SK-N-MC (cell line): ENCODE measurements at regions not wholly inside any gene's neighbourhood (a gene's known extent, or its start where the extent isn't known, plus 50 kb on each side); places are given as distances from the start of the nearest gene placed in this dataset.
"Not testable (repeated sequence)": the region's sequence is repeated elsewhere in the genome, so short reads cannot be mapped to it uniquely, and the experiment has no call there.

ENCODE experiments used
- DNase-seq: peaks from one replicate; pipeline ENCODE4 v3.0.0-alpha.2; 2011; ENCODE audit warnings: low read depth, low spot score
- H3K27ac ChIP-seq: fragments of 200-600 bp; sonication (generic); 2 replicates; pipeline ENCODE4 v1.5.1; 2016; ENCODE audit warnings: mixed run types
- H3K36me3 ChIP-seq: fragments of 200-600 bp; sonication (generic); 2 replicates; pipeline ENCODE4 v1.6.1; 2017; ENCODE audit warnings: antibody characterized with exemption, low read length, mixed read lengths; ENCODE audit not compliant: insufficient read depth
- H3K4me3 ChIP-seq: fragments of 200-600 bp; sonication (generic); 2 replicates; pipeline ENCODE4 v1.5.1; 2016
- H3K9ac ChIP-seq: fragments of 200-600 bp; sonication (generic); 2 replicates; pipeline ENCODE4 v1.8.0; 2017; ENCODE audit warnings: mixed run types, mixed read lengths; ENCODE audit not compliant: insufficient read length
- H3K9me3 ChIP-seq: fragments of 200-600 bp; sonication (generic); 2 replicates; pipeline ENCODE4 v1.6.1; 2017; ENCODE audit warnings: low read depth, mild to moderate bottlenecking, antibody characterized with exemption, low read length, moderate library complexity, mixed read lengths
- EZH2 ChIP-seq: fragments of 200-600 bp; sonication (generic); IDR thresholded peaks from one replicate; pipeline ENCODE4 v1.6.1; 2017; ENCODE audit warnings: antibody characterized with exemption
- FOXP2 ChIP-seq: optimal IDR thresholded peaks from 2 replicates; pipeline ENCODE3; 2011; ENCODE audit warnings: mild to moderate bottlenecking, moderate library complexity; ENCODE audit not compliant: insufficient read depth; ENCODE audit errors: extremely low read length, control extremely low read depth
- POLR2AphosphoS5 ChIP-seq: IDR thresholded peaks from 2 replicates; pipeline ENCODE4 v1.6.1; 2012; ENCODE audit warnings: mild to moderate bottlenecking, low read depth, low read length, borderline replicate concordance

GRCh38 chr3:105145511-105145910 lies 221.2 kb upstream of the ALCAM start:
- Histone ChIP-seq H3K36me3 (no peaks in the 10 kb centered on the region), H3K4me3 (no peak overlapping the region), H3K27ac (no peak overlapping the region), H3K9me3 (no peaks in the 10 kb centered on the region), H3K9ac (no peak overlapping the region)
- no peak for DNase-seq
- TF ChIP-seq FOXP2 = no peak
- no peak for TF ChIP-seq POLR2AphosphoS5
- TF ChIP-seq EZH2 = no peak

- not testable (repeated sequence) for H3K9ac ChIP-seq, H3K4me3 ChIP-seq, DNase-seq, H3K27ac ChIP-seq, H3K9me3 ChIP-seq, H3K36me3 ChIP-seq
These were observed 217.5 kb upstream of the ALCAM start for GRCh38 chr3:105149197-105149596.

GRCh38 chr3:105152987-105153386 lies 213.7 kb upstream of the ALCAM start:
- no peak for DNase-seq
- Histone ChIP-seq H3K27ac (no peak overlapping the region), H3K9ac (no peak overlapping the region), H3K4me3 (no peak overlapping the region), H3K9me3 (no peaks in the 10 kb centered on the region), H3K36me3 (no peaks in the 10 kb centered on the region)
- TF ChIP-seq POLR2AphosphoS5 (no peak), FOXP2 (no peak), EZH2 (no peak)

GRCh38 chr3:105154692-105155091 lies 212.0 kb upstream of the ALCAM start:
- TF ChIP-seq EZH2 (no peak), FOXP2 (no peak), POLR2AphosphoS5 (no peak)
- Histone ChIP-seq H3K9me3 (no peaks in the 10 kb centered on the region), H3K9ac (no peak overlapping the region), H3K27ac (no peak overlapping the region), H3K36me3 (no peaks in the 10 kb centered on the region), H3K4me3 (no peak overlapping the region)
- no peak for DNase-seq

GRCh38 chr3:105157067-105157765 lies 209.5 kb upstream of the ALCAM start:
- Histone ChIP-seq H3K4me3 (no peak overlapping the region), H3K36me3 (no peaks in the 10 kb centered on the region), H3K9ac (no peak overlapping the region), H3K9me3 (no peaks in the 10 kb centered on the region), H3K27ac (no peak overlapping the region)
- TF ChIP-seq FOXP2 (no peak), EZH2 (no peak), POLR2AphosphoS5 (no peak)
- no peak for DNase-seq

GRCh38 chr3:105157766-105158085 lies 209.0 kb upstream of the ALCAM start:
- H3K9ac ChIP-seq = no peak overlapping the region
- no peak for DNase-seq
- H3K9me3 ChIP-seq = no peaks in the 10 kb centered on the region
- TF ChIP-seq FOXP2 = no peak
- no peak for TF ChIP-seq POLR2AphosphoS5
- TF ChIP-seq EZH2 = no peak
- no peak overlapping the region for H3K27ac ChIP-seq
- H3K36me3 ChIP-seq = no peaks in the 10 kb centered on the region
- no peak overlapping the region for H3K4me3 ChIP-seq

- H3K27ac ChIP-seq = no peak overlapping the region
These were observed 208.4 kb upstream of the ALCAM start for GRCh38 chr3:105158286-105158685.

GRCh38 chr3:105162448-105162847 lies 204.3 kb upstream of the ALCAM start:
- H3K4me3 ChIP-seq = no peak overlapping the region
- DNase-seq = no peak
- no peak overlapping the region for H3K9ac ChIP-seq
- TF ChIP-seq POLR2AphosphoS5 (no peak), EZH2 (no peak), FOXP2 (no peak)
- H3K27ac ChIP-seq = no peak overlapping the region
- no peaks in the 10 kb centered on the region for H3K9me3 ChIP-seq
- no peaks in the 10 kb centered on the region for H3K36me3 ChIP-seq

More at GRCh38 chr3:105158286-105158685, 208.4 kb upstream of the ALCAM start:
- Histone ChIP-seq H3K9ac (no peak overlapping the region), H3K4me3 (no peak overlapping the region), H3K36me3 (no peaks in the 10 kb centered on the region), H3K9me3 (no peaks in the 10 kb centered on the region)
- TF ChIP-seq FOXP2 = no peak
- no peak for TF ChIP-seq EZH2
- no peak for TF ChIP-seq POLR2AphosphoS5
- no peak for DNase-seq

- Histone ChIP-seq H3K36me3 (no peaks in the 10 kb centered on the region), H3K9me3 (no peaks in the 10 kb centered on the region), H3K27ac (no peak overlapping the region), H3K9ac (no peak overlapping the region), H3K4me3 (no peak overlapping the region)
- no peak for TF ChIP-seq EZH2
- no peak for TF ChIP-seq POLR2AphosphoS5
- TF ChIP-seq FOXP2 = no peak
- no peak for DNase-seq
These were observed 199.8 kb upstream of the ALCAM start for GRCh38 chr3:105166893-105167292.
